HEK293T (cell line): ENCODE measurements at regions not wholly inside any gene's neighbourhood (a gene's known extent, or its start where the extent isn't known, plus 50 kb on each side); places are given as distances from the start of the nearest gene placed in this dataset.

ENCODE experiments used
- ARNT ChIP-seq: fragments of 450-650 bp; IDR thresholded peaks from 2 replicates; pipeline ENCODE4 v1.6.1; 2017; ENCODE audit warnings: mild to moderate bottlenecking
- BHLHE40 ChIP-seq: fragments of 450-650 bp; IDR thresholded peaks from 2 replicates; pipeline ENCODE4 v1.6.1; 2016; ENCODE audit warnings: mild to moderate bottlenecking, moderate library complexity, borderline replicate concordance
- CTBP1 ChIP-seq: fragments of 450-650 bp; IDR thresholded peaks from 2 replicates; pipeline ENCODE4 v1.6.1; 2016; ENCODE audit warnings: borderline replicate concordance
- ELF4 ChIP-seq: fragments of 450-650 bp; IDR thresholded peaks from 2 replicates; pipeline ENCODE4 v1.6.1; 2017; ENCODE audit warnings: antibody characterized with exemption
- FOXA1 ChIP-seq: fragments of 450-650 bp; IDR thresholded peaks from 2 replicates; pipeline ENCODE4 v1.6.1; 2016; ENCODE audit warnings: mild to moderate bottlenecking
- FOXK2 ChIP-seq: fragments of 450-650 bp; IDR thresholded peaks from 2 replicates; pipeline ENCODE4 v1.6.1; 2016; ENCODE audit warnings: mild to moderate bottlenecking
- FOXM1 ChIP-seq: fragments of 450-650 bp; IDR thresholded peaks from 2 replicates; pipeline ENCODE4 v1.6.1; 2017; ENCODE audit warnings: mild to moderate bottlenecking, borderline replicate concordance
- HDGF ChIP-seq: fragments of 450-650 bp; IDR thresholded peaks from 2 replicates; pipeline ENCODE4 v1.6.1; 2017; ENCODE audit warnings: antibody characterized with exemption, borderline replicate concordance
- NFRKB ChIP-seq: fragments of 450-650 bp; IDR thresholded peaks from 2 replicates; pipeline ENCODE4 v1.6.1; 2016; ENCODE audit warnings: mild to moderate bottlenecking, moderate library complexity
- SP1 ChIP-seq: fragments of 450-650 bp; IDR thresholded peaks from 2 replicates; pipeline ENCODE4 v1.6.1; 2017
- SUZ12 ChIP-seq: fragments of 450-650 bp; IDR thresholded peaks from 2 replicates; pipeline ENCODE4 v1.6.1; 2016; ENCODE audit warnings: mild to moderate bottlenecking
- TARDBP ChIP-seq: fragments of 450-650 bp; IDR thresholded peaks from 2 replicates; pipeline ENCODE4 v1.6.1; 2016
- TF ChIP-seq, protein P1 (sequence below): fragments of 450-650 bp; IDR thresholded peaks from 2 replicates; pipeline ENCODE4 v1.6.1; 2016

DNA sequence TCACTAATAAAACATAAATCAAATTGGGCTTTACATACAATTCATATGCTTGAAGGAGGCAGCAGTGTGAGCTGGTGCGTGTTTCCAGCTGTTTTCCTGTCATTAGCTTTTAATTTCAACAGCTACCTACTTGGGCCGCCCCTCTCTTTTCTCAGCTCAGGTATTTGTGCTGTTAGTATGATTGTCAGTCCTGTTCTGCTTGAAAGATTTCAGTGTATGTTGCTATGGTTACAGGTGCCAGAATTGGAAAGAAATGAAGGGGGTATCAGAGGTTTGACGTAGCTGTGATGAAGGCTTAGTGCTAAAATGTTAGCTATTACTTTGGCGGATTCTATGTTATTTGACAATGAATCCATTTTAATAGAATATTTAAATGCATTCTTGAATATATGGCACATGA, 440.3 kb downstream of the ZIC3 start:
- TF ChIP-seq FOXK2: no peak
- TF ChIP-seq SP1: no peak
- no peak for TF ChIP-seq SUZ12
- TF ChIP-seq FOXM1: no peak
- no peak for TF ChIP-seq HDGF
- no peak for TF ChIP-seq BHLHE40
- no peak for TF ChIP-seq FOXA1
- TF ChIP-seq ELF4: no peak
- TF ChIP-seq NFRKB: no peak
- TF ChIP-seq ARNT: no peak
- TF ChIP-seq TARDBP: no peak
- TF ChIP-seq CTBP1: no peak
- TF ChIP-seq, protein P1, sequence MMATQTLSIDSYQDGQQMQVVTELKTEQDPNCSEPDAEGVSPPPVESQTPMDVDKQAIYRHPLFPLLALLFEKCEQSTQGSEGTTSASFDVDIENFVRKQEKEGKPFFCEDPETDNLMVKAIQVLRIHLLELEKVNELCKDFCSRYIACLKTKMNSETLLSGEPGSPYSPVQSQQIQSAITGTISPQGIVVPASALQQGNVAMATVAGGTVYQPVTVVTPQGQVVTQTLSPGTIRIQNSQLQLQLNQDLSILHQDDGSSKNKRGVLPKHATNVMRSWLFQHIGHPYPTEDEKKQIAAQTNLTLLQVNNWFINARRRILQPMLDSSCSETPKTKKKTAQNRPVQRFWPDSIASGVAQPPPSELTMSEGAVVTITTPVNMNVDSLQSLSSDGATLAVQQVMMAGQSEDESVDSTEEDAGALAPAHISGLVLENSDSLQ: no peak
